ENCODE measurements at regions not wholly inside any gene's neighbourhood (a gene's known extent, or its start where the extent isn't known, plus 50 kb on each side); places are given as distances from the start of the nearest gene placed in this dataset.

- TF ChIP-seq CTCF (IDR thresholded peaks at IDR 0.05 in 4 of 5, conservative IDR thresholded peaks at IDR 0.05 in 1 of 5) = no peak
- no peak for TF ChIP-seq POLR2A (IDR thresholded peaks at IDR 0.05)
Observed at GRCh38 chr6:128704601-128705000, 178.3 kb upstream of the LAMA2 start.
